NCI-H1105 treated with DMSO at 0.1 percent for 48 hours (cell line): ENCODE measurements at regions not wholly inside any gene's neighbourhood (a gene's known extent, or its start where the extent isn't known, plus 50 kb on each side); places are given as distances from the start of the nearest gene placed in this dataset.
"Not testable (repeated sequence)": the region's sequence is repeated elsewhere in the genome, so short reads cannot be mapped to it uniquely, and the experiment has no call there.

Experiments used
- DNase-seq: peaks from one replicate; lab custom pipeline; 2025; lab: John Stamatoyannopoulos, UW

- no peak for DNase-seq
These were observed 961.9 kb downstream of the TMEM121 start for GRCh38 chr14:106488291-106488690.

DNA sequence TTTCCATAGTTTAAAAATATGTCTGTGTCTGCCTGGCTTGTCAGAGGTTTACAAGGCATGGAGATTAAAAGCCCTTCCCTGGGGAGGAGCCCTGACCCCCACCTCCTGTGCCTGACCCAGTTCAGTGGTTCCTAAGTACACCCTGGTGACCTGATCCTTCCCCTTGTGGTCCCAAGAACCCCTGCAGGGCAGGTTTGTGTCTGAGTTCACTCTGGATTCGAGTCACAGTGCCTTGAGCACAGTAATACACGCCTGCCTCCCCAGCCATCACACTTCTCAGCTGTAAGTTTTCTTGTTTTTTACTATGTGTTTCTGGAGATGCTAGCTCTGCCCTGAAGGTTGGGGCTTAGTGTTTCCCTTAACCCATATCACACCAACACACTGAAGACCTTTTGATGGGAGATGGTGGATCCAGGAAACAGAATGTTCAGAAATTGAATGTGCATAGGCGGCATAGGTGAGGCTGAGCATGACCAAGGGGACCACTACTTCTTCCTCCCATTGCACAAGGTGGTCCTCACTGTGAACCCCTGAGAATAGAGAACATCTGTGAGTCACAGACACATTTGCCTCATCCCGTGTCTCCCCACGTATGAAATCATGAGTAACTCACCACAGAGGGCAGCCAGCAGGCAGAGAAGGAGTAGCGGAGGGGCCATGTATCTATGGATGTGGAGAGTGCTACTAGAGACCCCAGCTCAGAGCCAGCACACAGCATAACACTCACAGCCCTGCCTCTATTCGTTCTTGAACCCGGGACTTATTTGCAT lies 962.9 kb downstream of the TMEM121 start:
- no peak for DNase-seq

- DNase-seq, result no peak
These were observed 964.1 kb downstream of the TMEM121 start for GRCh38 chr14:106490442-106490841.

- DNase-seq, result no peak
These were observed 965.5 kb downstream of the TMEM121 start for GRCh38 chr14:106491851-106492250.

- DNase-seq, result no peak
These were observed 967.8 kb downstream of the TMEM121 start for GRCh38 chr14:106493962-106494823.

DNA sequence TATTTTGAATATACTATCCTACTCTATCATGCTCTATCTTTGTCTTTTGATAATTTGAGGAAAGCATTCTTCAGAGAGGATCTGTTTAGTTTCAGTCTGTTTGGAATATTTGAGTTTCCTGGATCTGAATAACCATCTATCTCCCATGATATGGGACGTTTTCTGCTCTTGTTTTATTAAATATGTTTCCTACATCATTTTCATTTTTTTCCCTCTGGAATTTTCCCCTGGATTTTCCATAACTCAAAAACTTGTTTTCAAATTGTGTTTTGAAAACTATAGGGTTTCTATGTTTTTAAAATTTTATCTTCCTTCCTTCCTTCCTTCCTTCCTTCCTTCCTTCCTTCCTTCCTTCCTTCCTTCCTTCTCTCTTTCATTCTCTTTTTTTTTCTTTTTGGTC lies 974.2 kb downstream of the TMEM121 start:
- DNase-seq, result no peak

- no peak for DNase-seq
These were observed 975.5 kb downstream of the TMEM121 start for GRCh38 chr14:106501898-106502297.

DNA sequence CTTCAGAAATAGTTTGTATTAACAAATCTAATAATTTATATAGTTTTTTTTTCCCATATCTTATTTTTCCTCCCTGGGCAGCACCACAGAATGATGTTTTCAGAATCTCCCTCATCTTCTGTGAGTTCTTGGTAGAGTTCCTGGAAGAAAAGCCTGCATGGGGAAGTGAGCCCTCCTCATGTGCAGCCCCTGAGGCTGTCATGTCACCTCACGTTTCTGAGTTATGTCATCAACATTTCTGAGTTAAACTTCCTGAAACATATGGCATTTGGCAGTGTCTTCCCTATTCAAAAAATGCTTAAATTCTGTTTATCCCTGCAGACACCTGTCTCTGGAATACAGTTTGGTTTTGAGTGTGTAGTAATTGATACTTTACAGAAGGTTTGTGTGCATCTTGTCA lies 979.0 kb downstream of the TMEM121 start:
- no peak for DNase-seq

- DNase-seq, result no peak
These were observed 980.5 kb downstream of the TMEM121 start for GRCh38 chr14:106506881-106507305.

DNA sequence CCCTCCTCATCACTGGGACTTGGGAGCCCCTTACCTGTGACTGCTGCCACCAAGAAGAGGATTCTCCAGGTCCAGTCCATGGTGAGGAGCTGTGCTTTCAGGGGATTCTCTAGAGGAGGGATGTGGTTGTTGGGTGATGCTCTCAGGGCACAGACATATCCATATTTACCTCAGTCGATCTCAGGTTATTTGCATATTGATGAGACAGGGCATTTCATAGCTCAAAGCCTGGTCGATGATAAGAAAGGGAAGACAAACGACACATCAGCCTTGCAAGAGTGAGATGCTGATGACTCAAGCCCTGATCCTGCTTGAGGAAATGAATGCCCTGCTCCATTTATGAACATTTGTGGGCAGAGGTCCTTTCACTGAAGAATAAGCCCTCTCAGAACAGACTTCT lies 981.0 kb downstream of the TMEM121 start:
- DNase-seq, result no peak

DNA sequence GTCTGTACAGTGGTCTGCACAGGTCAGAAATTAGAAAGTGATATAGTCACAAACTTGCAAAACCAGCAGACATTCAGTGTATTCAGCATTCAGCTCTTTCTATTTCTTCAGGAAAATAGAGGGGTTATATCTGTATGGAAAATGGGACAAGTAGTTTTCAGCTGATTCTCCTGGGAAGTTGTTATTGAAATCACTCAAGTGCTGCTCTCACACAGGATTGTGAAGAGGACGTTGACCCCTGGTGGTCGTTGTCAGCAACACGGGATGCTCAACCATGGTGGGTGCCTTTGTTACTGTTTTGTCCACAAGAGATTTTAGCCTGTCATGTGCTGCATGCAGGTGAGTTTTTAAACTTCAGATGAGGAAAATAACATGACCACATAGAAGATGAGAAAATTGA lies 981.8 kb downstream of the TMEM121 start:
- DNase-seq, result no peak

- DNase-seq, result no peak
These were observed 982.8 kb downstream of the TMEM121 start for GRCh38 chr14:106509176-106509575.

- no peak for DNase-seq
These were observed 983.4 kb downstream of the TMEM121 start for GRCh38 chr14:106509807-106510206.

- DNase-seq, result no peak
These were observed 984.8 kb downstream of the TMEM121 start for GRCh38 chr14:106511006-106511799.

DNA sequence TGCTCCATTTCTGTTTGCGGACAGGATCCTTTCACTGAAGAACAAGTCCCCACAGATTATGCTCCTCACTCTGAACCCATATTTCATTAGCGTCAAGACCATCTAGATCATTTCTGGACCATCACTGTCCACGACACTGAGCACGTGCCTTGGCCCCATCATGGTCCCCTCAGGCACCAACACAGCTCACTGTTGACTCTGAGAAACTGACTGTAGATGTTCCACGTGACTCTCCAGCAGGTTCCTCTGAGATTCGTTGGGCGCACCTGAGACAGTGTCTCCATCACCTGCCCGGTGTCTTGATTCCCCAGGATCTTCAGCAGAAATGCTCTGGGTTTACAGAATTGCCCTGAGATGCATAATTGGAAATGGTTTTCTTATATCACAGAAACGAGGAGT lies 985.4 kb downstream of the TMEM121 start:
- no peak for DNase-seq

DNA sequence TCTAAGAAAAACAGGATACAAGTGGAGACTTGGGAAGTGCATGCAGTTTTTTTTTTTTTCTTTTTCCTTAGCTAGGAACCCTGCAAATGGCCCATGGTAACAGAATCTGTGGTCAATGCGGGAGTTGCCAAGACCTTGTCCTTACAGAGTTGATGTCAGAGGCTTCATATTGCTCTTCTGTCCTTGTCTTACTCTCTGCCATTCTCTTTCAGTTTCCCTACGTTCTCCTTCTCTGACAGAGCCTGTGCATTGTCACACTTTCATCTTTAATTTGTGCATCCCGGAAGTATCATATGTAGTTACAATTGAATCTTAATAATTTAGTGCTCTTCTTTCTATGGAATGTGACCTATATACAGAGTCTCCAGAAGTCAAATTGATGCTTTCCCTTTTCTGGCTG lies 986.9 kb downstream of the TMEM121 start:
- no peak for DNase-seq

DNA sequence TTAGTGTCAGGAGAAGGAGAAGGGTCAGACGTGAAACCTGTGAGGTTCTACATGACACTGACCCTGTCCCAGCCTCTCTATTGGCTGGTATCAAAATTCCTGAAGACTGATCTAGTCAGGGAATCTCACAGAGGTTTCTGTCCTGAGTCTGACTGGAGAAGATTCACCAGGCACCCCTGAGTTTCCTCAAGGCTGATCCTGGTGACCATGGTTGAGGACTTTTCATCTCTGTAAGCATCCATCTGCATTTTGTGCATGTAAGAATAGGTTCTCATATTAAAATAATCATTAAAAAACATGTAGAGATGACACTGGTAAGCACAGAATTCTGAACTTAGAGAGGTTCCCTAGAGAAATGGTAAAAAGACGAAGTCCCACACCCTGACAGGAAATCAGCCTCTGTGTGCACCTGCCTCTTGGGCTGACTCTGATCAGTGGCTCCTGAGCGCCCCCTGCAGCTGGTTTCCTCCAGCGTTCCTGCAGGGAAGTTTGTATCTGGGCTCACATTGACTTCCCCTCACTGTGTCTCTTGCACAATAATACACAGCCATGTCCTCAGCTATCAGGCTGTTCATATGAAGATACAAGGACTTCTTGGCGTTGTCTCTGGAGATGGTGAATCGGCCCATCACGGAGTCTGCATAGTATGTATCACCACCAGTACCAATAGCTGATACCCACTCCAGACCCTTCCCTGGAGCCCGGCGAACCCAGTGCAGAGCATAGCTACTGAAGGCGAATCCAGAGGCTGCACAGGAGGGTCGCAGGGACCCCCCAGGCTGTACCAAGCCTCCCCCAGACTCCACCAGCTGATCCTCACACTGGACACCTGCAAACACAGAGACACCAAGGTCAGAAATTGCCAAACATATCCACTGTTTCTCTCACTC lies 991.9 kb downstream of the TMEM121 start:
- DNase-seq, result no peak

GRCh38 chr14:106522118-106522517 lies 995.7 kb downstream of the TMEM121 start:
- not testable (repeated sequence) for DNase-seq

- DNase-seq, result no peak
These were observed 996.6 kb downstream of the TMEM121 start for GRCh38 chr14:106522990-106523389.

DNA sequence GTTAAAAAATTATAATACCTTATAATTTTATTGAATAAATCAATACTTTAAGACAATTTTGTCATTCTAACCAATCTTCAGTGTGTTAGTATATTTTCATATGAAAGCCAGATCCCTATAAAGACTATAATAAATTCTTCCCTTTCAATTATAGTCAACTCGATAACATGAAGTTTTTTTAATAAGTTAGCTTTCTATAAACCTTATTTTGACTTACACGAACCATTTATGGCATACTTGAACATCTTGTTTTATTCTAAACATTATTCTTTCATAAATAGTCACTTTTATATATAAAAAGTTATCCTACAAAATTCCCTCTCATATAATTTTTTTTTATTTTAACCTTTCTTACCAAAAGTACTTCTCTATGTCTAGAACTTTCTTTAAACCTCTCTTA lies 1002.3 kb downstream of the TMEM121 start:
- no peak for DNase-seq

GRCh38 chr14:106530031-106530422 lies 1003.6 kb downstream of the TMEM121 start:
- no peak for DNase-seq
